WTC11 (cell line): ENCODE measurements at regions not wholly inside any gene's neighbourhood (a gene's known extent, or its start where the extent isn't known, plus 50 kb on each side); places are given as distances from the start of the nearest gene placed in this dataset.

Experiments
- ATAC-seq: fragments of 200-7000 bp; cut with Tn5 transposase; 2 replicates; pipeline ENCODE4 v1.10.0; 2021; ENCODE audit warnings: mild to moderate bottlenecking, moderate library complexity
- CTCF ChIA-PET: fragments of 300-600 bp; sonication (Branson Sonifier 250); formaldehyde crosslinking; loops from one replicate; lab custom pipeline; 2021; ENCODE audit warnings: antibody characterized with exemption; lab: Charles Lee
- POLR2A ChIA-PET: fragments of 350-600 bp; sonication (Branson Sonifier 250); formaldehyde crosslinking; loops from one replicate; lab custom pipeline; 2021; ENCODE audit warnings: antibody characterized with exemption; lab: Charles Lee
- DNase-seq: peaks from one replicate; pipeline ENCODE4 v3.0.0; 2021; ENCODE audit warnings: low spot score
- H3K27ac Mint-ChIP-seq: 2 replicates; pipeline ENCODE4 v1.8.0; 2021; ENCODE audit warnings: mixed read lengths
- H3K27me3 Mint-ChIP-seq: 2 replicates; pipeline ENCODE4 v1.8.0; 2021; ENCODE audit warnings: low read depth, mild to moderate bottlenecking, moderate library complexity, mixed read lengths
- H3K36me3 Mint-ChIP-seq: 2 replicates; pipeline ENCODE4 v1.8.0; 2021; ENCODE audit warnings: mixed read lengths
- H3K4me1 Mint-ChIP-seq: 2 replicates; pipeline ENCODE4 v1.8.0; 2022; ENCODE audit warnings: mixed read lengths
- H3K4me3 Mint-ChIP-seq: 2 replicates; pipeline ENCODE4 v1.8.0; 2021; ENCODE audit warnings: mild to moderate bottlenecking, moderate library complexity, mixed read lengths
- H3K9me3 Mint-ChIP-seq: 2 replicates; pipeline ENCODE4 v1.8.0; 2021; ENCODE audit warnings: mixed read lengths
- CREB1 ChIP-seq: sonication (generic); formaldehyde crosslinking; IDR thresholded peaks from 2 replicates; pipeline ENCODE4 v1.8.0; 2023; ENCODE audit warnings: mild to moderate bottlenecking, missing genetic modification reagents
- ERG ChIP-seq: fragments of 250-450 bp; sonication (Bioruptor Pico); IDR thresholded peaks from 2 replicates; pipeline ENCODE4 v1.8.0; 2021; ENCODE audit warnings: mild to moderate bottlenecking
- MYBL2 ChIP-seq: sonication (generic); formaldehyde crosslinking; IDR thresholded peaks from 2 replicates; pipeline ENCODE4 v1.8.1; 2023; ENCODE audit warnings: mild to moderate bottlenecking, moderate library complexity, missing genetic modification reagents
- NFATC4 ChIP-seq: fragments of 250-450 bp; sonication (Bioruptor Pico); IDR thresholded peaks from 2 replicates; pipeline ENCODE4 v1.9.0; 2021; ENCODE audit warnings: mild to moderate bottlenecking
- RORB ChIP-seq: fragments of 250-450 bp; sonication (Bioruptor Pico); IDR thresholded peaks from 2 replicates; pipeline ENCODE4 v1.9.0; 2021; ENCODE audit warnings: mild to moderate bottlenecking
- SOX15 ChIP-seq: fragments of 250-450 bp; sonication (Bioruptor Pico); IDR thresholded peaks from 2 replicates; pipeline ENCODE4 v1.9.0; 2021; ENCODE audit warnings: mild to moderate bottlenecking
- ZMAT4 ChIP-seq: fragments of 250-450 bp; sonication (Bioruptor Pico); IDR thresholded peaks from 2 replicates; pipeline ENCODE4 v1.9.0; 2021; ENCODE audit warnings: mild to moderate bottlenecking
- ZNF416 ChIP-seq: fragments of 250-450 bp; sonication (Bioruptor Pico); IDR thresholded peaks from 2 replicates; pipeline ENCODE4 v1.9.0; 2021; ENCODE audit warnings: mild to moderate bottlenecking, inconsistent platforms
- ZNF425 ChIP-seq: fragments of 250-450 bp; sonication (Bioruptor Pico); conservative IDR thresholded peaks from 2 replicates; pipeline ENCODE4 v1.9.0; 2021; ENCODE audit warnings: mild to moderate bottlenecking
- ZNF671 ChIP-seq: fragments of 250-450 bp; sonication (Bioruptor Pico); IDR thresholded peaks from 2 replicates; pipeline ENCODE4 v1.8.0; 2021; ENCODE audit warnings: mild to moderate bottlenecking
- TF ChIP-seq, protein P1 (sequence below): sonication (generic); formaldehyde crosslinking; IDR thresholded peaks from 2 replicates; pipeline ENCODE4 v1.8.1; 2023; ENCODE audit warnings: mild to moderate bottlenecking, moderate library complexity, missing genetic modification reagents
- TF ChIP-seq, protein P2 (sequence below): fragments of 250-450 bp; sonication (Bioruptor Pico); IDR thresholded peaks from 2 replicates; pipeline ENCODE4 v1.9.0; 2021; ENCODE audit warnings: mild to moderate bottlenecking
- TF ChIP-seq, protein P3 (sequence below): fragments of 200-600 bp; IDR thresholded peaks from 2 replicates; pipeline ENCODE4 v1.8.0; 2022; ENCODE audit warnings: antibody characterized with exemption
- TF ChIP-seq, protein P4 (sequence below): sonication (generic); formaldehyde crosslinking; IDR thresholded peaks from 2 replicates; pipeline ENCODE4 v1.8.0; 2022; ENCODE audit warnings: mild to moderate bottlenecking, missing genetic modification reagents
- TF ChIP-seq, protein P5 (sequence below): sonication (generic); formaldehyde crosslinking; IDR thresholded peaks from 2 replicates; pipeline ENCODE4 v1.8.1; 2023; ENCODE audit warnings: mild to moderate bottlenecking, missing genetic modification reagents
- TF ChIP-seq, protein P6 (sequence below): sonication (generic); formaldehyde crosslinking; conservative IDR thresholded peaks from 2 replicates; pipeline ENCODE4 v1.8.1; 2023; ENCODE audit warnings: mild to moderate bottlenecking, low read depth, missing genetic modification reagents, moderate library complexity

- peaks cover 17% of the 10 kb centered on the region for H3K9me3 Mint-ChIP-seq
- CTCF ChIA-PET = no interaction called here
- ATAC-seq = no peak
- TF ChIP-seq ZNF671 (CRISPR knock-in tag) = no peak
- TF ChIP-seq, protein P1, sequence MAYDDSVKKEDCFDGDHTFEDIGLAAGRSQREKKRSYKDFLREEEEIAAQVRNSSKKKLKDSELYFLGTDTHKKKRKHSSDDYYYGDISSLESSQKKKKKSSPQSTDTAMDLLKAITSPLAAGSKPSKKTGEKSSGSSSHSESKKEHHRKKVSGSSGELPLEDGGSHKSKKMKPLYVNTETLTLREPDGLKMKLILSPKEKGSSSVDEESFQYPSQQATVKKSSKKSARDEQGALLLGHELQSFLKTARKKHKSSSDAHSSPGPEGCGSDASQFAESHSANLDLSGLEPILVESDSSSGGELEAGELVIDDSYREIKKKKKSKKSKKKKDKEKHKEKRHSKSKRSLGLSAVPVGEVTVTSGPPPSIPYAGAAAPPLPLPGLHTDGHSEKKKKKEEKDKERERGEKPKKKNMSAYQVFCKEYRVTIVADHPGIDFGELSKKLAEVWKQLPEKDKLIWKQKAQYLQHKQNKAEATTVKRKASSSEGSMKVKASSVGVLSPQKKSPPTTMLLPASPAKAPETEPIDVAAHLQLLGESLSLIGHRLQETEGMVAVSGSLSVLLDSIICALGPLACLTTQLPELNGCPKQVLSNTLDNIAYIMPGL (CRISPR knock-in tag) = no peak
- TF ChIP-seq, protein P2, sequence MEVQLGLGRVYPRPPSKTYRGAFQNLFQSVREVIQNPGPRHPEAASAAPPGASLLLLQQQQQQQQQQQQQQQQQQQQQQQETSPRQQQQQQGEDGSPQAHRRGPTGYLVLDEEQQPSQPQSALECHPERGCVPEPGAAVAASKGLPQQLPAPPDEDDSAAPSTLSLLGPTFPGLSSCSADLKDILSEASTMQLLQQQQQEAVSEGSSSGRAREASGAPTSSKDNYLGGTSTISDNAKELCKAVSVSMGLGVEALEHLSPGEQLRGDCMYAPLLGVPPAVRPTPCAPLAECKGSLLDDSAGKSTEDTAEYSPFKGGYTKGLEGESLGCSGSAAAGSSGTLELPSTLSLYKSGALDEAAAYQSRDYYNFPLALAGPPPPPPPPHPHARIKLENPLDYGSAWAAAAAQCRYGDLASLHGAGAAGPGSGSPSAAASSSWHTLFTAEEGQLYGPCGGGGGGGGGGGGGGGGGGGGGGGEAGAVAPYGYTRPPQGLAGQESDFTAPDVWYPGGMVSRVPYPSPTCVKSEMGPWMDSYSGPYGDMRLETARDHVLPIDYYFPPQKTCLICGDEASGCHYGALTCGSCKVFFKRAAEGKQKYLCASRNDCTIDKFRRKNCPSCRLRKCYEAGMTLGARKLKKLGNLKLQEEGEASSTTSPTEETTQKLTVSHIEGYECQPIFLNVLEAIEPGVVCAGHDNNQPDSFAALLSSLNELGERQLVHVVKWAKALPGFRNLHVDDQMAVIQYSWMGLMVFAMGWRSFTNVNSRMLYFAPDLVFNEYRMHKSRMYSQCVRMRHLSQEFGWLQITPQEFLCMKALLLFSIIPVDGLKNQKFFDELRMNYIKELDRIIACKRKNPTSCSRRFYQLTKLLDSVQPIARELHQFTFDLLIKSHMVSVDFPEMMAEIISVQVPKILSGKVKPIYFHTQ (CRISPR knock-in tag) = no peak
- TF ChIP-seq, all 79 proteins: peak for 0
- DNase-seq = no peak
- POLR2A ChIA-PET = no interaction called here
- no peak overlapping the region for H3K27ac Mint-ChIP-seq
- H3K4me1 Mint-ChIP-seq = no peaks in the 10 kb centered on the region
- no peak overlapping the region for H3K4me3 Mint-ChIP-seq
- H3K36me3 Mint-ChIP-seq = 0 out of 2 replicates have a peak, but pooled peaks cover 9% of the 10 kb centered on the region
- no peaks in the 10 kb centered on the region for H3K27me3 Mint-ChIP-seq
Observed at GRCh38 chr7:42812779-42813178, 99.1 kb downstream of the C7orf25 start.

- Mint-ChIP-seq H3K4me3 (no peak overlapping the region), H3K27me3 (peaks cover 3% of the 10 kb centered on the region), H3K4me1 (peaks cover 5% of the 10 kb centered on the region), H3K36me3 (peaks cover 5% of the 10 kb centered on the region; the same call in 1 of the 2 replicates), H3K9me3 (peaks cover 28% of the 10 kb centered on the region), H3K27ac (no peak overlapping the region)
- ChIA-PET POLR2A (no interaction called here), CTCF (interaction anchor here (1.5 kb wide), 1 partner anchor 60 kb away, joined by 4 read pairs; no protein-coding TSS in a partner anchor)
- peak; percentile 22; the same call in 1 of the 2 replicates for ATAC-seq
- no peak for DNase-seq
- TF ChIP-seq, protein P3, sequence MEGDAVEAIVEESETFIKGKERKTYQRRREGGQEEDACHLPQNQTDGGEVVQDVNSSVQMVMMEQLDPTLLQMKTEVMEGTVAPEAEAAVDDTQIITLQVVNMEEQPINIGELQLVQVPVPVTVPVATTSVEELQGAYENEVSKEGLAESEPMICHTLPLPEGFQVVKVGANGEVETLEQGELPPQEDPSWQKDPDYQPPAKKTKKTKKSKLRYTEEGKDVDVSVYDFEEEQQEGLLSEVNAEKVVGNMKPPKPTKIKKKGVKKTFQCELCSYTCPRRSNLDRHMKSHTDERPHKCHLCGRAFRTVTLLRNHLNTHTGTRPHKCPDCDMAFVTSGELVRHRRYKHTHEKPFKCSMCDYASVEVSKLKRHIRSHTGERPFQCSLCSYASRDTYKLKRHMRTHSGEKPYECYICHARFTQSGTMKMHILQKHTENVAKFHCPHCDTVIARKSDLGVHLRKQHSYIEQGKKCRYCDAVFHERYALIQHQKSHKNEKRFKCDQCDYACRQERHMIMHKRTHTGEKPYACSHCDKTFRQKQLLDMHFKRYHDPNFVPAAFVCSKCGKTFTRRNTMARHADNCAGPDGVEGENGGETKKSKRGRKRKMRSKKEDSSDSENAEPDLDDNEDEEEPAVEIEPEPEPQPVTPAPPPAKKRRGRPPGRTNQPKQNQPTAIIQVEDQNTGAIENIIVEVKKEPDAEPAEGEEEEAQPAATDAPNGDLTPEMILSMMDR = no peak
- TF ChIP-seq SOX15 = no peak
Observed at GRCh38 chr7:42805601-42806000, 106.3 kb downstream of the C7orf25 start.

DNA sequence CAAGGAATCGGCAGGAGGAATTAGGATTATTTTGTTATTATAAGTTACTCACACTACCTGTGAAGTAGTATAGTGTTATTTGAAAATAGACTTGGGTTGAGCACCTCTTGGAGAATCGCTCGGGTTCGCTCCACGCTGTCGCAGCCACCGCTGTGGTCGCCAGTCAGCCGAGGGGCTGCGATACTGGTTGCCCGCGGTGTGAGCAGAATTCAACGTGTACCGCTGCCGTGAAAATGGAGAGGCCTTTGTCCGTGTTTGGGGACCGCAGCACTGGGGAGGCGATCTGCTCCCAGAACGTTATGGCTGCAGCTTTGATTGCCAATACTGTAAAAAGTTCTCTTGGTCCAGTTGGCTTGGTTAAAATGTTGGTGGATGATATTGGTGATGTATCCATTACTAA lies 117.2 kb downstream of the C7orf25 start:
- no peak overlapping the region for H3K4me3 Mint-ChIP-seq
- ATAC-seq (no peak), DNase-seq (no peak)
- peaks cover 3% of the 10 kb centered on the region; the same call in 1 of the 2 replicates for H3K36me3 Mint-ChIP-seq
- peaks cover 23% of the 10 kb centered on the region for H3K4me1 Mint-ChIP-seq
- no peak overlapping the region for H3K27ac Mint-ChIP-seq
- POLR2A ChIA-PET = no interaction called here
- CTCF ChIA-PET = no interaction called here
- no peaks in the 10 kb centered on the region for H3K27me3 Mint-ChIP-seq
- H3K9me3 Mint-ChIP-seq = peaks cover 20% of the 10 kb centered on the region
- TF ChIP-seq, protein P4, sequence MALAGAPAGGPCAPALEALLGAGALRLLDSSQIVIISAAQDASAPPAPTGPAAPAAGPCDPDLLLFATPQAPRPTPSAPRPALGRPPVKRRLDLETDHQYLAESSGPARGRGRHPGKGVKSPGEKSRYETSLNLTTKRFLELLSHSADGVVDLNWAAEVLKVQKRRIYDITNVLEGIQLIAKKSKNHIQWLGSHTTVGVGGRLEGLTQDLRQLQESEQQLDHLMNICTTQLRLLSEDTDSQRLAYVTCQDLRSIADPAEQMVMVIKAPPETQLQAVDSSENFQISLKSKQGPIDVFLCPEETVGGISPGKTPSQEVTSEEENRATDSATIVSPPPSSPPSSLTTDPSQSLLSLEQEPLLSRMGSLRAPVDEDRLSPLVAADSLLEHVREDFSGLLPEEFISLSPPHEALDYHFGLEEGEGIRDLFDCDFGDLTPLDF (CRISPR knock-in tag) = no peak
- TF ChIP-seq ZNF416 (CRISPR knock-in tag) = no peak
- TF ChIP-seq ZNF425 = no peak
- TF ChIP-seq, protein P5, sequence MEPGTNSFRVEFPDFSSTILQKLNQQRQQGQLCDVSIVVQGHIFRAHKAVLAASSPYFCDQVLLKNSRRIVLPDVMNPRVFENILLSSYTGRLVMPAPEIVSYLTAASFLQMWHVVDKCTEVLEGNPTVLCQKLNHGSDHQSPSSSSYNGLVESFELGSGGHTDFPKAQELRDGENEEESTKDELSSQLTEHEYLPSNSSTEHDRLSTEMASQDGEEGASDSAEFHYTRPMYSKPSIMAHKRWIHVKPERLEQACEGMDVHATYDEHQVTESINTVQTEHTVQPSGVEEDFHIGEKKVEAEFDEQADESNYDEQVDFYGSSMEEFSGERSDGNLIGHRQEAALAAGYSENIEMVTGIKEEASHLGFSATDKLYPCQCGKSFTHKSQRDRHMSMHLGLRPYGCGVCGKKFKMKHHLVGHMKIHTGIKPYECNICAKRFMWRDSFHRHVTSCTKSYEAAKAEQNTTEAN (CRISPR knock-in tag) = no peak
- TF ChIP-seq, protein P6, sequence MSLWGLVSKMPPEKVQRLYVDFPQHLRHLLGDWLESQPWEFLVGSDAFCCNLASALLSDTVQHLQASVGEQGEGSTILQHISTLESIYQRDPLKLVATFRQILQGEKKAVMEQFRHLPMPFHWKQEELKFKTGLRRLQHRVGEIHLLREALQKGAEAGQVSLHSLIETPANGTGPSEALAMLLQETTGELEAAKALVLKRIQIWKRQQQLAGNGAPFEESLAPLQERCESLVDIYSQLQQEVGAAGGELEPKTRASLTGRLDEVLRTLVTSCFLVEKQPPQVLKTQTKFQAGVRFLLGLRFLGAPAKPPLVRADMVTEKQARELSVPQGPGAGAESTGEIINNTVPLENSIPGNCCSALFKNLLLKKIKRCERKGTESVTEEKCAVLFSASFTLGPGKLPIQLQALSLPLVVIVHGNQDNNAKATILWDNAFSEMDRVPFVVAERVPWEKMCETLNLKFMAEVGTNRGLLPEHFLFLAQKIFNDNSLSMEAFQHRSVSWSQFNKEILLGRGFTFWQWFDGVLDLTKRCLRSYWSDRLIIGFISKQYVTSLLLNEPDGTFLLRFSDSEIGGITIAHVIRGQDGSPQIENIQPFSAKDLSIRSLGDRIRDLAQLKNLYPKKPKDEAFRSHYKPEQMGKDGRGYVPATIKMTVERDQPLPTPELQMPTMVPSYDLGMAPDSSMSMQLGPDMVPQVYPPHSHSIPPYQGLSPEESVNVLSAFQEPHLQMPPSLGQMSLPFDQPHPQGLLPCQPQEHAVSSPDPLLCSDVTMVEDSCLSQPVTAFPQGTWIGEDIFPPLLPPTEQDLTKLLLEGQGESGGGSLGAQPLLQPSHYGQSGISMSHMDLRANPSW = no peak
- no peak for TF ChIP-seq RORB (CRISPR knock-in tag)
- TF ChIP-seq ZMAT4 (CRISPR knock-in tag) = no peak
- TF ChIP-seq MYBL2 (CRISPR knock-in tag) = no peak
- no peak for TF ChIP-seq ERG (CRISPR knock-in tag)
- TF ChIP-seq CREB1 (CRISPR knock-in tag) = no peak
- no peak for TF ChIP-seq NFATC4 (CRISPR knock-in tag)
